MM.1S (cell line): ENCODE measurements at regions not wholly inside any gene's neighbourhood (a gene's known extent, or its start where the extent isn't known, plus 50 kb on each side); places are given as distances from the start of the nearest gene placed in this dataset.

Experiments used
- DNase-seq: peaks from one replicate; pipeline ENCODE4 v3.0.0-alpha.2; 2015
- H2AFZ ChIP-seq: fragments of 300-600 bp; sonication (generic); 2 replicates; pipeline ENCODE4 v1.6.0; 2016; ENCODE audit warnings: antibody characterized with exemption, low read length
- H3F3A ChIP-seq: fragments of 300-600 bp; sonication (generic); 2 replicates; pipeline ENCODE4 v1.6.1; 2016; ENCODE audit warnings: mild to moderate bottlenecking, antibody characterized with exemption, low read length, moderate library complexity, mixed read lengths; ENCODE audit not compliant: insufficient read depth
- H3K27ac ChIP-seq: fragments of 300-600 bp; sonication (generic); 2 replicates; pipeline ENCODE4 v1.5.1; 2016; ENCODE audit warnings: mild to moderate bottlenecking, low read length
- H3K27me3 ChIP-seq: fragments of 300-600 bp; sonication (generic); replicated peaks from 2 replicates; pipeline ENCODE4 v1.6.0; 2016; ENCODE audit warnings: low read length; ENCODE audit not compliant: insufficient read depth
- H3K36me3 ChIP-seq: fragments of 300-600 bp; sonication (generic); replicated peaks from 2 replicates; pipeline ENCODE4 v1.6.1; 2016; ENCODE audit warnings: mild to moderate bottlenecking, low read length, mixed read lengths; ENCODE audit not compliant: insufficient read depth
- H3K4me1 ChIP-seq: fragments of 300-600 bp; sonication (generic); 2 replicates; pipeline ENCODE4 v1.6.1; 2016; ENCODE audit warnings: low read length, mixed read lengths
- H3K4me2 ChIP-seq: fragments of 300-600 bp; sonication (generic); 2 replicates; pipeline ENCODE4 v1.6.0; 2016; ENCODE audit warnings: low read depth, low read length
- H3K4me3 ChIP-seq: fragments of 300-600 bp; sonication (generic); 2 replicates; pipeline ENCODE4 v1.5.1; 2016; ENCODE audit warnings: low read length, mixed read lengths
- H3K79me2 ChIP-seq: fragments of 300-600 bp; sonication (generic); 2 replicates; pipeline ENCODE4 v1.6.1; 2016; ENCODE audit warnings: mixed run types, low read length, mixed read lengths
- H3K9ac ChIP-seq: fragments of 300-600 bp; sonication (generic); 2 replicates; pipeline ENCODE4 v1.6.1; 2016; ENCODE audit warnings: low read length, mixed read lengths
- H3K9me2 ChIP-seq: fragments of 300-600 bp; sonication (generic); replicated peaks from 2 replicates; pipeline ENCODE4 v1.6.1; 2016; ENCODE audit warnings: mild to moderate bottlenecking, low read length, mixed read lengths; ENCODE audit not compliant: insufficient read depth
- H3K9me3 ChIP-seq: fragments of 300-600 bp; sonication (generic); replicated peaks from 2 replicates; pipeline ENCODE4 v1.6.1; 2016; ENCODE audit warnings: mild to moderate bottlenecking, low read length, mixed read lengths; ENCODE audit not compliant: insufficient read depth
- H4K20me1 ChIP-seq: fragments of 300-600 bp; sonication (generic); 2 replicates; pipeline ENCODE4 v1.6.1; 2016; ENCODE audit warnings: mild to moderate bottlenecking, low read length, moderate library complexity, mixed read lengths; ENCODE audit not compliant: insufficient read depth
- EZH2 ChIP-seq: fragments of 300-600 bp; sonication (generic); optimal IDR thresholded peaks from 2 replicates; pipeline ENCODE3; 2017; ENCODE audit warnings: low read depth, mild to moderate bottlenecking, antibody characterized with exemption, low read length, mixed read lengths
- EZH2phosphoT487 ChIP-seq: fragments of 300-600 bp; sonication (generic); IDR thresholded peaks from 2 replicates; pipeline ENCODE4 v1.6.1; 2018; ENCODE audit warnings: antibody characterized with exemption, low read length
- TF ChIP-seq, protein P1 (sequence below): fragments of 300-600 bp; sonication (generic); IDR thresholded peaks from 2 replicates; pipeline ENCODE4 v1.5.1; 2016; ENCODE audit warnings: antibody characterized with exemption, low read length, mixed read lengths

DNA sequence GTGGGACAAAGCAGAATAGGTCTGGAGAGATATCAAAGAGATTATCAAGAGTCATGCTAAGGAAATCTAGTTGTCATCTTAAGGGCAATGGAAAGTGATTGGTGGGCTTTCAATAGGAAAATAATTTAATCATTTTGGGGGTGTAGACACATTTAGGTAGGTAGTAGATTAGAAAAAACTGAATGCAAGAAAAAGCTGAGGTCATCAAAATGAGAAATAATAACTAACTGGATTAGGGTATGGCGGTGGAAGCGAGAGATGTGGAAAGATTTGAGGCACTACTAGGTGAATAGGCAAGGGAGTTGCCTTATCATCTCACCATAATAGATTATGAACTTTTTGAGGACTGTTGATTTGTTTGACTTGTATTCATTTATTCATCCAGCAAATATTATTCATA is 393.2 kb upstream of the ZNF608 start:
- Histone ChIP-seq H3F3A (no peaks in the 10 kb centered on the region), H3K4me1 (no peaks in the 10 kb centered on the region), H3K27me3 (no peaks in the 10 kb centered on the region), H3K79me2 (no peaks in the 10 kb centered on the region), H3K4me2 (no peak overlapping the region), H3K4me3 (no peak overlapping the region), H2AFZ (no peak overlapping the region), H3K36me3 (no peaks in the 10 kb centered on the region), H3K27ac (no peak overlapping the region), H3K9me3 (no peaks in the 10 kb centered on the region), H4K20me1 (no peaks in the 10 kb centered on the region), H3K9ac (no peak overlapping the region), H3K9me2 (no peaks in the 10 kb centered on the region)
- TF ChIP-seq EZH2phosphoT487: no peak
- no peak for TF ChIP-seq EZH2
- no peak for DNase-seq

DNA sequence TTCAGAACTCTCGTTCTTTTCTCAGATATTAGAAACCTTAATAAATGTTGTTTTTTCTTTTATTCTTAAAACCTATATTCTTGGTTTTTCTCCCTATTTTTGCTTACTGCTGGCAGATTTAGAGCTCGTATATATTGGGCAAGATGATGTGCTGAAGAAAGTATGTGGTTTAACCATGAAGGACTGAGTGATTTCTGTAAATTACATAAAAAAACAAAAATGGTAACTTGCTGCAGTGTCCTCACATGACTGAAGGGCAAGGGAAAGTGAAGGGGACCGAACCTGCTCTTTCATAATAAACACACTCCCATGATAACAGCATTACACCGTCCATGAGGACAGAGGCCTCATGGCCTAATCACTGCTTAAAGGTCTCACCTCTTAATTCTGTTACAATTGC is 393.8 kb upstream of the ZNF608 start:
- Histone ChIP-seq H3K4me1 (no peaks in the 10 kb centered on the region), H3K27ac (no peak overlapping the region), H4K20me1 (no peaks in the 10 kb centered on the region), H2AFZ (no peak overlapping the region), H3K4me3 (no peak overlapping the region), H3K9me2 (no peaks in the 10 kb centered on the region), H3K4me2 (no peak overlapping the region), H3K9ac (no peak overlapping the region), H3K36me3 (no peaks in the 10 kb centered on the region), H3K27me3 (no peaks in the 10 kb centered on the region), H3K79me2 (no peaks in the 10 kb centered on the region), H3K9me3 (no peaks in the 10 kb centered on the region), H3F3A (no peaks in the 10 kb centered on the region)
- no peak for DNase-seq
- TF ChIP-seq, protein P1, sequence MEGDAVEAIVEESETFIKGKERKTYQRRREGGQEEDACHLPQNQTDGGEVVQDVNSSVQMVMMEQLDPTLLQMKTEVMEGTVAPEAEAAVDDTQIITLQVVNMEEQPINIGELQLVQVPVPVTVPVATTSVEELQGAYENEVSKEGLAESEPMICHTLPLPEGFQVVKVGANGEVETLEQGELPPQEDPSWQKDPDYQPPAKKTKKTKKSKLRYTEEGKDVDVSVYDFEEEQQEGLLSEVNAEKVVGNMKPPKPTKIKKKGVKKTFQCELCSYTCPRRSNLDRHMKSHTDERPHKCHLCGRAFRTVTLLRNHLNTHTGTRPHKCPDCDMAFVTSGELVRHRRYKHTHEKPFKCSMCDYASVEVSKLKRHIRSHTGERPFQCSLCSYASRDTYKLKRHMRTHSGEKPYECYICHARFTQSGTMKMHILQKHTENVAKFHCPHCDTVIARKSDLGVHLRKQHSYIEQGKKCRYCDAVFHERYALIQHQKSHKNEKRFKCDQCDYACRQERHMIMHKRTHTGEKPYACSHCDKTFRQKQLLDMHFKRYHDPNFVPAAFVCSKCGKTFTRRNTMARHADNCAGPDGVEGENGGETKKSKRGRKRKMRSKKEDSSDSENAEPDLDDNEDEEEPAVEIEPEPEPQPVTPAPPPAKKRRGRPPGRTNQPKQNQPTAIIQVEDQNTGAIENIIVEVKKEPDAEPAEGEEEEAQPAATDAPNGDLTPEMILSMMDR: no peak

DNA sequence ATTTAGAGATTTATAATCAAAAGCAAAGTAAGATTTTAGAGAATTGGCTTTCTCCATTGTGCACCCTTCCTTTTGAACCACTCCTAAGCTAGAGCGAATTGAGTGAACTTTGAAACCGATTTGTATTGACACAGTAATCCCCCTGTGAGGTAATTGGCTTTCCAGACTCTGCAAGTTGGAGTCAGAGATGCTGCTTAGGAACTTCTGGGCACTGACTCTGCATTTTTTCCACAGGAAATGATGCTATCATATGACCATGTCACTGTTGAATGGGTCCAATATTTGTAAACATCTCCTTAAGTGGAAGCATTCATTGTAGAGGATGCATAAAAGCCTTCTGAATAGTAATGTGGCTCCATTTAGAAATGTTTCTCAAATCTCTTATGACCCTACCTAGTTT is 394.4 kb upstream of the ZNF608 start:
- Histone ChIP-seq H3F3A (no peaks in the 10 kb centered on the region), H3K9me2 (no peaks in the 10 kb centered on the region), H3K9me3 (no peaks in the 10 kb centered on the region), H3K79me2 (no peaks in the 10 kb centered on the region), H3K4me3 (no peak overlapping the region), H3K9ac (no peak overlapping the region), H3K27ac (no peak overlapping the region), H3K36me3 (no peaks in the 10 kb centered on the region), H3K4me2 (no peak overlapping the region), H4K20me1 (no peaks in the 10 kb centered on the region), H2AFZ (no peak overlapping the region), H3K4me1 (no peaks in the 10 kb centered on the region), H3K27me3 (no peaks in the 10 kb centered on the region)
- DNase-seq: no peak
- TF ChIP-seq, protein P1: no peak
- TF ChIP-seq EZH2phosphoT487: no peak
- no peak for TF ChIP-seq EZH2

DNA sequence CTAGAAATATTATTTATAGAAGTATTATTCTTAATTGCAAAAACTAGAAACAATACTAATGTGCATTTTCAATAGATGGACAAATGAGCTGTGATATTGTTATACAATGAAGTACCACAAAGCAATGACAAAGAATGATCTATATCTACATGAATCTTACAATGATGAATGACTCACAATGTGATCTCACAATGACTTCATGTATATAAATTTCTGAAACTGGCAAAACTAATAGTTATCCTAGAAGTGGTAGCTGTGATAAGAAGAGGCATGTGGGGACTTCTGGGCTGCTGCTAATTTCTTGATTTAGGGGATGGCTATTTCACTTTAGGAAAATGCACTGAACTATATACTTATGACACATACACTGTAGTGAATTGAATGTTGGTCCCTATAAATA is 396.0 kb upstream of the ZNF608 start:
- TF ChIP-seq, protein P1: no peak
- TF ChIP-seq EZH2phosphoT487: no peak
- no peak for TF ChIP-seq EZH2

More for the DNA sequence above, 396.0 kb upstream of the ZNF608 start:
- H3K4me1 ChIP-seq: no peaks in the 10 kb centered on the region
- no peak overlapping the region for H2AFZ ChIP-seq
- no peaks in the 10 kb centered on the region for H3K9me3 ChIP-seq
- no peaks in the 10 kb centered on the region for H3K79me2 ChIP-seq
- no peak for DNase-seq
- H3F3A ChIP-seq: no peaks in the 10 kb centered on the region
- no peak overlapping the region for H3K27ac ChIP-seq
- H3K9ac ChIP-seq: no peak overlapping the region
- H4K20me1 ChIP-seq: no peaks in the 10 kb centered on the region
- no peaks in the 10 kb centered on the region for H3K9me2 ChIP-seq
- no peak overlapping the region for H3K4me2 ChIP-seq
- H3K4me3 ChIP-seq: no peak overlapping the region
- H3K27me3 ChIP-seq: no peaks in the 10 kb centered on the region
- no peaks in the 10 kb centered on the region for H3K36me3 ChIP-seq
